HG03060 (cell line): ENCODE measurements at regions not wholly inside any gene's neighbourhood (a gene's known extent, or its start where the extent isn't known, plus 50 kb on each side); places are given as distances from the start of the nearest gene placed in this dataset.
"Not testable (repeated sequence)": the region's sequence is repeated elsewhere in the genome, so short reads cannot be mapped to it uniquely, and the experiment has no call there.

Source experiments
- ATAC-seq: cut with Tn5 transposase; IDR thresholded peaks from one replicate; pipeline ENCODE4 v1.9.1; 2021; ENCODE audit warnings: low read depth, moderate number of reproducible peaks; ENCODE audit not compliant: unreplicated experiment

- ATAC-seq, result not testable (repeated sequence)
These were observed 61.2 kb upstream of the ZNF322 start for GRCh38 chr6:26720663-26721218.

GRCh38 chr6:26730019-26730766 lies 70.6 kb upstream of the ZNF322 start:
- not testable (repeated sequence) for ATAC-seq

DNA sequence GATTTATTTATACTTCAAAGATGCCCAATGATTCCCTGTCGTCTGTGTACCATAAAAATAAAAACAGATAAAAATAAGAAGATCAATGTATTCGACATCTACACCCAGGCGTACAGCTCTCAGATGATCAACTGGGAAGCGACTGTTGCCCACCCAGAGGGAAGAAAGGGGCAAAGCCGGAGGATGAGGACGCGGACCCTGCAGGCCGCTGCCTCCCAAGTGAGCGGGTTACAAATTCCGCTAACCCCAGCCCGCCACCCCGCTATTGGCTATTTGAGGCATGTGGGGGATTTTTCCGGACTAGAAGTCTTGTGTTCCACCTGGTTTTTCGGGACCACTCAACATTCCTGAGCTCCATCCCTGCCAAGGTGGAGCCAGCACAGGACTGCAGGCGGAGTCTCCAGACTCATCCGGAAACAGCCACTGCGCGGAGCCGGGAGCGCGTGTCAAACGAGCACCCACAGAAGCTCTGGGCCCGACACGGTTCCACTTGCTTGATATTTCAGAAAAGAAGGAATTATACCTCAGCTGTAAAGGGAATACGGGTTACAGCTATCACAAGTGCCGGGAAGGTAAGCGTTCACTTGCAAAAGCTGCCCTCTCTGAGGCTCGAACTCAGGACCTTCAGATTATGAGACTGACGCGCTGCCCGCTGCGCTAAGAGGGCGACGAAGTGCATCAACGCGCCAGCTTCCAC lies 75.4 kb upstream of the ZNF322 start:
- ATAC-seq, result not testable (repeated sequence)

DNA sequence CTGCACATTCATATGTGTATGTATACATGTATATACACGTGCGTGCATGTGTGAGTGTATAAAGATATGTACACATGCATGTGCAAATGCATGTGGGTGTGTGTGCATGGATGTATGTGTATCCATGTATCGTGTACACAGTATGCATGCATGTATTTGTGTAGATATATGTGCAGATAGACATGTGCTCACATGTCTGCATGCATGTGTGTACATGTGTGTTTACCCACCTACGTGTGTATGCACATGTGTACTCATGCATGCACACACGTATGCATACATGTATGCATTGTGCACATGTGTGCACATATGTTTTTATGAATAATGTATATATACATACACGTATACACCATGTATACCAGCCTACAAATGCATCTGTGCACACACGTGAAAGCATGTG lies 80.3 kb upstream of the ZNF322 start:
- no peak for ATAC-seq

GRCh38 chr6:26743157-26743821 lies 83.7 kb upstream of the ZNF322 start:
- ATAC-seq, result no peak

- ATAC-seq, result no peak
These were observed 84.6 kb upstream of the ZNF322 start for GRCh38 chr6:26743941-26744699.

- ATAC-seq, result not testable (repeated sequence)
These were observed 85.3 kb upstream of the ZNF322 start for GRCh38 chr6:26744837-26745282.

- ATAC-seq, result not testable (repeated sequence)
These were observed 86.4 kb upstream of the ZNF322 start for GRCh38 chr6:26745964-26746363.

DNA sequence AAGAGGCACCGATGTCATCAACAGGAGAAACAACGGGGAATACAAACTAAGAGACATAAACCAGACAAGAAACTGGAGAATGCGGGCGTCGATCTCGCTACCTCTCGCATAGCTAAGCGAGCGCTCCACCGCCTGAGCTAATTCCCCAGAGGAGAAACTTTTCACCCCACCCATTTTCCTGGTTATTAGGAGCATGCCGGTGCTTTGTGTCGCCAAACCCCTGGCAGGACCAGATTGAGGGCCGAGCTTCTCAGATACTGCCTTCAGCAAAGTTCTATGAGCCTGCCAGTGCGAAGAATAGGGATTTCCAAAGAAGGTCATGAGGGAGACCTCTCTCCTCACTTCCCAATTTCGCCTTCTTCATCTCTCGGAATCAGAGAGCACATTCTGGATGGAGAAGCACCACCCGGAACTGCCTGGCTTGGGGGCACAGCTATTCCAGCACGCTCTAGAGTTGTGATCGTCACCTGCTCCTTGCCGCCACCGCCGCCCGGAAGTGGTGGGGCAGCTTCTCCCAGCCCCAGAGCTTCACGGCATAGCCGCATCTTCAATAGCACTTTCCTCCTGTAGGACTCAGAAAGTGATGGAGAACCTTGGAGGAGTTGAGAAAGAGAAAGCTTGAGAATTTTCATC lies 89.7 kb upstream of the ZNF322 start:
- not testable (repeated sequence) for ATAC-seq

DNA sequence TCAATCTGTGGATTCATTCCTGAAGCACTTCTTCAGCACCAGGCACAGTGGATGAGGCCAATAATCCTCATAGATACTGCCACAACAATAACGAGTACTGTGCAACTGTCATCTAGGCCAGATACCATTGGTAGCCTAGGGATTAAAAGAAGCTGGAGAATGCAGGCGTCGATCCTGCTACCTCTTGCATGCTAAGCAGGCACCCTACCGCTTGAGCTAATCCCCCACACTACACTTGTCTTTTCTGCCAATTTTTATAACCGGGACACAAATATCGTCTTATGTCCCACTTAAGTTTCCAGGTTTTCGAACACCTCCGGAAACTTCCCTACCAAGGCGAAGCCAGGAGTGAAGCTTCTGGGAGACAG lies 90.2 kb upstream of the ZNF322 start:
- ATAC-seq, result not testable (repeated sequence)

DNA sequence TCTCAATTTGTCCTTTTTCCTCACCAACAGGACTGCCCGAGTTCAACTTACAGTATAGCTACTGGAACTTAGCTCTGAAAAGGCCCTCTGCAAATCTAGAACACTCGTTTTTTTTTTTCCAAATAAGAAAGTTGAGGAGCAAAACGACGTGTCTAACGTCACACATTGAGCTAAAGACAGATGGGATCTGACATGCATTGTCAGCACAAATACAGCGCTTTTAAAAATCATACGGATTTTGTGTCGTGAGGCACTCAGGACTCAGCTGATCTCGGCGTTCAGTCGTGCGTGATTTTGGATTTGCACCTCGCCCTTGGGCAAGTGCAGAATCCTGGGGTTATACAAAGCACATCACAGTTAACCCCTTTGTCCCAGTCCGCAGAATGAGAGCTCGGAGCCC lies 94.7 kb upstream of the ZNF322 start:
- ATAC-seq, result no peak

DNA sequence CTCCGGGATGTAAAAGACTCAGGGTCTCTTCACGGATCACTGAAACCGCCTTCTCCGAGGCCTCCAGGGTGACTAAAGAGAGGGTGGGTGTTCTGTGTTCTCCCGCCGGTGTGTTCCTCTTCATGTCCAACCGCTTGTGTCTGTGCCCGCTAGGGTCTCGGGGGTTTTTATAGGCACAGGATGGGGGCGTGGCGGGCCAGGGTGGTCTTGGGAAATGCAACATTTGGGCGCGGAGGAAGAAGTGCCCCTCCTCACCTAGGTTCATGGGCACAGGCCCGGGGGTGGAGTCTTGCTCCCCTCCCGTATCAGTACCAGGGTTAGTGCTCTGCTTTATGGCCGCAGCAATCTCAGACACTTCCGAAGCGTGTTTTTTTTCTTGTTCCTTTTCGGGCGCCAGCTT lies 95.3 kb upstream of the ZNF322 start:
- ATAC-seq, result not testable (repeated sequence)

GRCh38 chr6:26756067-26756805 lies 96.7 kb upstream of the ZNF322 start:
- ATAC-seq, result not testable (repeated sequence)

DNA sequence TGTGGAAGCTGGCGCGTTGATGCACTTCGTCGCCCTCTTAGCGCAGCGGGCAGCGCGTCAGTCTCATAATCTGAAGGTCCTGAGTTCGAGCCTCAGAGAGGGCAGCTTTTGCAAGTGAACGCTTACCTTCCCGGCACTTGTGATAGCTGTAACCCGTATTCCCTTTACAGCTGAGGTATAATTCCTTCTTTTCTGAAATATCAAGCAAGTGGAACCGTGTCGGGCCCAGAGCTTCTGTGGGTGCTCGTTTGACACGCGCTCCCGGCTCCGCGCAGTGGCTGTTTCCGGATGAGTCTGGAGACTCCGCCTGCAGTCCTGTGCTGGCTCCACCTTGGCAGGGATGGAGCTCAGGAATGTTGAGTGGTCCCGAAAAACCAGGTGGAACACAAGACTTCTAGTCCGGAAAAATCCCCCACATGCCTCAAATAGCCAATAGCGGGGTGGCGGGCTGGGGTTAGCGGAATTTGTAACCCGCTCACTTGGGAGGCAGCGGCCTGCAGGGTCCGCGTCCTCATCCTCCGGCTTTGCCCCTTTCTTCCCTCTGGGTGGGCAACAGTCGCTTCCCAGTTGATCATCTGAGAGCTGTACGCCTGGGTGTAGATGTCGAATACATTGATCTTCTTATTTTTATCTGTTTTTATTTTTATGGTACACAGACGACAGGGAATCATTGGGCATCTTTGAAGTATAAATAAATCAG lies 106.8 kb upstream of the ZNF322 start:
- ATAC-seq, result not testable (repeated sequence)

DNA sequence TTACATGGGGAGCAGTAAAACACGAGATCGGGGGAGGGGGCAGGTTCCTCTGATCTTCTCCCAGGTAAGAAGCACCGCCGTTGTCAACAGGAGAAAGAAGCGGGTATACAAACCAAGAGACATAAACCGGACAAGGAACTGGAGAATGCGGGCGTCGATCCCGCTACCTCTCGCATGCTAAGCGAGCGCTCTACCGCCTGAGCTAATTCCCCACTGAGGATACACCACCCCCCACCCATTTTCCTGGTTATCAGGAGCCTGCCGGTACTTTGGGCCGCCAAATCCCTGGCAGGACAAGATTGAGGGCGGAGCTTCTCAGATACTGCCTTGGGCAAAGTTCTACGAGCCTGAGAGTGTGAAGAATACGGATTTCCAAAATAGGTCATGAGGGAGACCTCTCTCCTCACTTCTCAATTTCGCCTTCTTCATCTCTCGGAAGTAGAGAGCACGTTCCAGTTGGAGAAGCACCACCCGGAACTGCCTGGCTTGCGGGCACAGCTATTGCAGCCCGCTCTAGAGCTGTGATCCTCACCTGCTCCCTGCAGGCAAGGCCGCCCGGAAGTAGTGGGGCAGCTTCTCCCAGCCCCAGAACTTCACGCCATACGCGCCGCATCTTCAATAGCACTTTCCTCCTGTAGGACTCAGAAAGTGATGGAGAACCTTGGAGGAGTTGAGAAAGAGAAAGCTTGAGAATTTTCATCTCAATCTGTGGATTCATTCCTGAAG lies 111.6 kb upstream of the ZNF322 start:
- ATAC-seq, result not testable (repeated sequence)

DNA sequence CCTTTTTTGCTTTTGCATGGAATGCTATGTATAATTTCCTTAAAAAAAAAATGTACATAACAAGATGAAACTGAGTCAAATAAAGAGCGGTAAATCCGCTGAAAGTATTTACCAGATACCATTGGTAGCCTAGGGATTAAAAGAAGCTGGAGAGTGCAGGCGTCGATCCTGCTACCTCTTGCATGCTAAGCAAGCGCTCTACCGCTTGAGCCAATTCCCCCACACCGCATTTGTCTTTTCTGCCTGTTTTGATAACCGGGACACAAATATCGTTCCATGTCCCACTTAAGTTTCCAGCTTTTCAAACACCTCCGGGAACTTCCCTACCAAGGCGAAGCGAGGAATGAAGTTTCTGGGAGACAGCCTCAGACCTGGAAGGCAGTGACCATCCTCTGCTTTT lies 113.9 kb upstream of the ZNF322 start:
- not testable (repeated sequence) for ATAC-seq

DNA sequence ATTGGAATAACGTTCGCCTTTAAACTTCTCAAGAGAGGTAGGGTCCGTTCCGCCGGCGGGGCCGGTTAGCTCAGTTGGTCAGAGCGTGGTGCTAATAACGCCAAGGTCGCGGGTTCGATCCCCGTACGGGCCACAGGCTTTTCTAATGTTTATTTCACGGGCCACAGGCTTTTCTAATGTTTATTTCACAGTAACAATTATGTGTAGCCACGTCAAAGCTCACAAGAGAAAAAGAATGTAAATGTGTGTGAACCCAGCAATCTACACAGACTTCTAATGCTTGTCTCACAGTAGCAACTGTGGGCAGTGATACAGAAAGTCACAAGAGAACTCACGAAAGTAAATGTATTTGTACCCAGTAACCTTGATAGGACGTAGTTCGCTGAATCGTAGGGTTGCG lies 121.0 kb upstream of the ZNF322 start:
- not testable (repeated sequence) for ATAC-seq
